HG03342 (cell line): ENCODE measurements at regions not wholly inside any gene's neighbourhood (a gene's known extent, or its start where the extent isn't known, plus 50 kb on each side); places are given as distances from the start of the nearest gene placed in this dataset.

ENCODE experiments used
- ATAC-seq: cut with Tn5 transposase; IDR thresholded peaks from one replicate; pipeline ENCODE4 v1.9.1; 2021; ENCODE audit warnings: mild to moderate bottlenecking, moderate library complexity; ENCODE audit not compliant: unreplicated experiment

GRCh38 chr11:105201166-105201565 is 61.6 kb upstream of the CARD18 start:
- ATAC-seq: no peak

GRCh38 chr11:105197071-105197815 is 57.7 kb upstream of the CARD18 start:
- ATAC-seq: no peak

GRCh38 chr11:105193260-105193659 is 53.7 kb upstream of the CARD18 start:
- no peak for ATAC-seq

GRCh38 chr11:105192115-105192514 is 52.5 kb upstream of the CARD18 start:
- ATAC-seq: no peak

GRCh38 chr11:105189581-105189980 is 50.0 kb upstream of the CARD18 start:
- ATAC-seq: no peak
